ENCODE measurements at regions not wholly inside any gene's neighbourhood (a gene's known extent, or its start where the extent isn't known, plus 50 kb on each side); places are given as distances from the start of the nearest gene placed in this dataset.
A peak's percentile ranks its signal among the peaks of the same experiment; 100 is the strongest.
"Not testable (repeated sequence)": the region's sequence is repeated elsewhere in the genome, so short reads cannot be mapped to it uniquely, and the experiment has no call there.

DNA sequence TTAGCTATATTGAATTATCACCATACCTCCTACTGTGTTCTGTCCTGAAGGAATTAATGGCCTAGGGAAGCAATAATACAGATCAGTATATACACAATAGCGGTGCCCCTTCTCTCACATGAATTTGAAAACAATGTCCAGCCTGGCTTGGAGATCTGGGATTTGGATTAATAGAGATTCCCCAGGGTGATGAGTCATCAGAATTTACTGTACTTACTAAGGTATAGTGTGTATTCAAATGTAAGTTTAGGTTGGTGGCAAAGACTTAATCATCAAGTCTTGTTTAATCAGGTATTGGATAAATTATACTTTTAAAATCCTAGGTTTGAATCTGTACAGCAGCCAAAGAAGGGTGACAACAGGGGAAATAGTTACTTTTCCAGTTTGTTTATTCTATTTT, 121.5 kb downstream of the FEM1C start:
- Histone ChIP-seq H3K36me3 (ENCODE audit: insufficient read depth, low read length) (no peaks in the 10 kb centered on the region), H3K4me3 (ENCODE audit: low read length) (no peak overlapping the region), H3K9me3 (ENCODE audit: control insufficient read depth in 1 of 2, insufficient read depth in 1 of 2, low read length in 2 of 2) (no peaks in the 10 kb centered on the region), H3K27ac (ENCODE audit: low read depth in 1 of 2, low read length in 2 of 2) (no peak overlapping the region), H3K27me3 (ENCODE audit: control insufficient read depth in 1 of 2, insufficient read depth in 2 of 2, low read length in 2 of 2) (peaks cover under 1 to 7% of the 10 kb centered on the region in 2 experiments), H3K4me1 (ENCODE audit: insufficient read depth, low read length) (no peaks in the 10 kb centered on the region)
- Mint-ChIP-seq H3K9me3 (no peaks in the 10 kb centered on the region), H3K4me1 (ENCODE audit: low read depth) (no peaks in the 10 kb centered on the region), H3K4me3 (no peak overlapping the region), H3K36me3 (ENCODE audit: low read depth) (no peaks in the 10 kb centered on the region), H3K27me3 (peaks cover 18% of the 10 kb centered on the region), H3K27ac (no peak overlapping the region)
- ChIA-PET CTCF (no interaction called here), POLR2A (no interaction called here)
- TF ChIP-seq, protein P1, sequence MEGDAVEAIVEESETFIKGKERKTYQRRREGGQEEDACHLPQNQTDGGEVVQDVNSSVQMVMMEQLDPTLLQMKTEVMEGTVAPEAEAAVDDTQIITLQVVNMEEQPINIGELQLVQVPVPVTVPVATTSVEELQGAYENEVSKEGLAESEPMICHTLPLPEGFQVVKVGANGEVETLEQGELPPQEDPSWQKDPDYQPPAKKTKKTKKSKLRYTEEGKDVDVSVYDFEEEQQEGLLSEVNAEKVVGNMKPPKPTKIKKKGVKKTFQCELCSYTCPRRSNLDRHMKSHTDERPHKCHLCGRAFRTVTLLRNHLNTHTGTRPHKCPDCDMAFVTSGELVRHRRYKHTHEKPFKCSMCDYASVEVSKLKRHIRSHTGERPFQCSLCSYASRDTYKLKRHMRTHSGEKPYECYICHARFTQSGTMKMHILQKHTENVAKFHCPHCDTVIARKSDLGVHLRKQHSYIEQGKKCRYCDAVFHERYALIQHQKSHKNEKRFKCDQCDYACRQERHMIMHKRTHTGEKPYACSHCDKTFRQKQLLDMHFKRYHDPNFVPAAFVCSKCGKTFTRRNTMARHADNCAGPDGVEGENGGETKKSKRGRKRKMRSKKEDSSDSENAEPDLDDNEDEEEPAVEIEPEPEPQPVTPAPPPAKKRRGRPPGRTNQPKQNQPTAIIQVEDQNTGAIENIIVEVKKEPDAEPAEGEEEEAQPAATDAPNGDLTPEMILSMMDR (IDR thresholded peaks at IDR 0.05) = no peak
- ATAC-seq (ENCODE audit: poor library complexity) (no peak), DNase-seq (no peak)
- intact Hi-C loops (cut with DNase I, micrococcal nuclease) = no loop called here

GRCh38 chr5:115420812-115421211, 123.8 kb downstream of the FEM1C start:
- H3K36me3 Mint-ChIP-seq (ENCODE audit: low read depth); H3K9me3 Mint-ChIP-seq; H3K27ac ChIP-seq (ENCODE audit: low read depth in 1 of 2, low read length in 2 of 2); H3K9me3 ChIP-seq (ENCODE audit: control insufficient read depth in 1 of 2, insufficient read depth in 1 of 2, low read length in 2 of 2); H3K27ac Mint-ChIP-seq; ATAC-seq (ENCODE audit: poor library complexity); H3K27me3 ChIP-seq (ENCODE audit: control insufficient read depth in 1 of 2, insufficient read depth in 2 of 2, low read length in 2 of 2); H3K4me3 Mint-ChIP-seq; H3K4me1 Mint-ChIP-seq (ENCODE audit: low read depth); H3K36me3 ChIP-seq (ENCODE audit: insufficient read depth, low read length); DNase-seq; POLR2A ChIA-PET; H3K4me3 ChIP-seq (ENCODE audit: low read length); H3K4me1 ChIP-seq (ENCODE audit: insufficient read depth, low read length); intact Hi-C loops (cut with DNase I, micrococcal nuclease): not testable (repeated sequence)
- peaks cover 14% of the 10 kb centered on the region for H3K27me3 Mint-ChIP-seq
- CTCF ChIA-PET = interaction anchor here (0.8 kb wide), 1 partner anchor 8 kb away, joined by 4 read pairs; no protein-coding TSS in a partner anchor

- Mint-ChIP-seq H3K36me3 (ENCODE audit: low read depth) (no peaks in the 10 kb centered on the region), H3K9me3 (no peaks in the 10 kb centered on the region), H3K27ac (no peak overlapping the region), H3K4me3 (no peak overlapping the region), H3K27me3 (peaks cover 14% of the 10 kb centered on the region), H3K4me1 (ENCODE audit: low read depth) (no peaks in the 10 kb centered on the region)
- DNase-seq (peak in 1 of 14 experiments; percentile 16), ATAC-seq (ENCODE audit: poor library complexity) (no peak)
- intact Hi-C loops (cut with DNase I, micrococcal nuclease) = no loop called here
- no peak overlapping the region for H3K4me3 ChIP-seq (ENCODE audit: low read length)
- no peaks in the 10 kb centered on the region for H3K36me3 ChIP-seq (ENCODE audit: insufficient read depth, low read length)
- ChIA-PET CTCF (interaction anchor here (0.8 kb wide), 1 partner anchor 9 kb away, joined by 4 read pairs; no protein-coding TSS in a partner anchor), POLR2A (no interaction called here)
- no peak overlapping the region for H3K27ac ChIP-seq (ENCODE audit: low read depth in 1 of 2, low read length in 2 of 2)
- peaks cover 4 to 7% of the 10 kb centered on the region in 2 experiments for H3K27me3 ChIP-seq (ENCODE audit: control insufficient read depth in 1 of 2, insufficient read depth in 2 of 2, low read length in 2 of 2)
- H3K9me3 ChIP-seq (ENCODE audit: control insufficient read depth in 1 of 2, insufficient read depth in 1 of 2, low read length in 2 of 2) = no peaks in the 10 kb centered on the region
- TF ChIP-seq, protein P1 (IDR thresholded peaks at IDR 0.05) = no peak
- no peaks in the 10 kb centered on the region for H3K4me1 ChIP-seq (ENCODE audit: insufficient read depth, low read length)
Observed at GRCh38 chr5:115419846-115420585, 123.6 kb upstream of the CCDC112 start.

GRCh38 chr5:115418788-115419187, 122.3 kb upstream of the CCDC112 start:
- no peaks in the 10 kb centered on the region for H3K4me1 ChIP-seq (ENCODE audit: insufficient read depth, low read length)
- TF ChIP-seq, protein P1 (IDR thresholded peaks at IDR 0.05) = no peak
- H3K4me1 Mint-ChIP-seq (ENCODE audit: low read depth) = no peaks in the 10 kb centered on the region
- ATAC-seq (ENCODE audit: poor library complexity) (no peak), DNase-seq (no peak)
- H3K36me3 Mint-ChIP-seq (ENCODE audit: low read depth) = no peaks in the 10 kb centered on the region
- peaks cover 4 to 10% of the 10 kb centered on the region in 2 experiments for H3K27me3 ChIP-seq (ENCODE audit: control insufficient read depth in 1 of 2, insufficient read depth in 2 of 2, low read length in 2 of 2)
- no peak overlapping the region for H3K27ac Mint-ChIP-seq
- H3K4me3 ChIP-seq (ENCODE audit: low read length) = no peak overlapping the region
- peaks cover 19% of the 10 kb centered on the region for H3K27me3 Mint-ChIP-seq
- H3K9me3 Mint-ChIP-seq = no peaks in the 10 kb centered on the region
- H3K27ac ChIP-seq (ENCODE audit: low read depth in 1 of 2, low read length in 2 of 2) = no peak overlapping the region
- H3K36me3 ChIP-seq (ENCODE audit: insufficient read depth, low read length) = no peaks in the 10 kb centered on the region
- H3K4me3 Mint-ChIP-seq = no peak overlapping the region
- intact Hi-C loops (cut with DNase I, micrococcal nuclease) = no loop called here
- POLR2A ChIA-PET = no interaction called here
- no peaks in the 10 kb centered on the region for H3K9me3 ChIP-seq (ENCODE audit: control insufficient read depth in 1 of 2, insufficient read depth in 1 of 2, low read length in 2 of 2)
- CTCF ChIA-PET = no interaction called here
